ENCODE measurements at regions not wholly inside any gene's neighbourhood (a gene's known extent, or its start where the extent isn't known, plus 50 kb on each side); places are given as distances from the start of the nearest gene placed in this dataset.
A peak's percentile ranks its signal among the peaks of the same experiment; 100 is the strongest.

GRCh38 chr2:120857931-120858330, 122.3 kb downstream of the GLI2 start:
- peaks cover 11% of the 10 kb centered on the region for H3K4me1 Mint-ChIP-seq (ENCODE audit: low read depth, unreplicated experiment)
- peak in 1 of 2 experiments; percentile 15 for DNase-seq
- H3K27me3 Mint-ChIP-seq (ENCODE audit: insufficient read depth, unreplicated experiment): no peaks in the 10 kb centered on the region
- Histone ChIP-seq H3K36me3 (ENCODE audit: control insufficient read depth, insufficient read depth, low read length) (no peaks in the 10 kb centered on the region), H3K4me3 (ENCODE audit: low read depth, low read length) (no peak overlapping the region), H3K27me3 (replicated peaks; ENCODE audit: control insufficient read depth, insufficient read depth, low read length) (no peaks in the 10 kb centered on the region), H3K9me3 (no peaks in the 10 kb centered on the region), H3K4me1 (peaks cover 10% of the 10 kb centered on the region)
- no TSS peak for BruUV-seq (replicated peaks)
- H3K36me3 Mint-ChIP-seq (ENCODE audit: insufficient read depth, unreplicated experiment): no peaks in the 10 kb centered on the region
- CTCF ChIA-PET: interaction anchor here (0.6 kb wide), 1 partner anchor 78 kb away, joined by 3 read pairs; no protein-coding TSS in a partner anchor
- POLR2A ChIA-PET: no interaction called here
- no peak overlapping the region for H3K27ac Mint-ChIP-seq (ENCODE audit: unreplicated experiment)
- no peak for TF ChIP-seq CTCF (IDR thresholded peaks at IDR 0.05; ENCODE audit: insufficient read depth in 1 of 2, low read depth in 1 of 2, low read length in 1 of 2, severe bottlenecking in 1 of 2, unreplicated experiment in 1 of 2)
- no peak overlapping the region for H3K4me3 Mint-ChIP-seq (ENCODE audit: unreplicated experiment)
- intact Hi-C loops (cut with micrococcal nuclease; ENCODE audit: unreplicated experiment): loop anchor here (10.0 kb wide), 1 partner anchor 123 kb away; the partner anchor contains the start of gene GLI2
- H3K9me3 Mint-ChIP-seq (ENCODE audit: unreplicated experiment): no peaks in the 10 kb centered on the region

GRCh38 chr2:120858361-120859106, 122.9 kb downstream of the GLI2 start:
- no peaks in the 10 kb centered on the region for H3K36me3 ChIP-seq (ENCODE audit: control insufficient read depth, insufficient read depth, low read length)
- TF ChIP-seq CTCF (IDR thresholded peaks at IDR 0.05; ENCODE audit: insufficient read depth in 1 of 2, low read depth in 1 of 2, low read length in 1 of 2, severe bottlenecking in 1 of 2, unreplicated experiment in 1 of 2): no peak
- POLR2A ChIA-PET: interaction anchor here (1.1 kb wide), 1 partner anchor 217 kb away, joined by 3 read pairs; no protein-coding TSS in a partner anchor
- H3K4me3 Mint-ChIP-seq (ENCODE audit: unreplicated experiment): no peak overlapping the region
- no peaks in the 10 kb centered on the region for H3K27me3 ChIP-seq (replicated peaks; ENCODE audit: control insufficient read depth, insufficient read depth, low read length)
- no TSS peak for BruUV-seq (replicated peaks)
- CTCF ChIA-PET: interaction anchor here (0.6 kb wide), 1 partner anchor 77 kb away, joined by 3 read pairs; no protein-coding TSS in a partner anchor
- H3K27ac Mint-ChIP-seq (ENCODE audit: unreplicated experiment): no peak overlapping the region
- H3K4me3 ChIP-seq (ENCODE audit: low read depth, low read length): no peak overlapping the region
- peaks cover 12% of the 10 kb centered on the region for H3K4me1 ChIP-seq
- H3K4me1 Mint-ChIP-seq (ENCODE audit: low read depth, unreplicated experiment): peaks cover 11% of the 10 kb centered on the region
- intact Hi-C loops (cut with micrococcal nuclease; ENCODE audit: unreplicated experiment): loop anchor here (10.0 kb wide), 1 partner anchor 124 kb away; the partner anchor contains the start of gene GLI2
- no peaks in the 10 kb centered on the region for H3K9me3 Mint-ChIP-seq (ENCODE audit: unreplicated experiment)
- no peaks in the 10 kb centered on the region for H3K36me3 Mint-ChIP-seq (ENCODE audit: insufficient read depth, unreplicated experiment)
- peak in 1 of 2 experiments; percentile 13 for DNase-seq
- H3K9me3 ChIP-seq: no peaks in the 10 kb centered on the region
- H3K27me3 Mint-ChIP-seq (ENCODE audit: insufficient read depth, unreplicated experiment): no peaks in the 10 kb centered on the region

GRCh38 chr2:120859128-120859527, 123.5 kb downstream of the GLI2 start:
- Histone ChIP-seq H3K36me3 (ENCODE audit: control insufficient read depth, insufficient read depth, low read length) (no peaks in the 10 kb centered on the region), H3K4me3 (ENCODE audit: low read depth, low read length) (no peak overlapping the region), H3K9me3 (no peaks in the 10 kb centered on the region), H3K4me1 (peaks cover 17% of the 10 kb centered on the region), H3K27me3 (replicated peaks; ENCODE audit: control insufficient read depth, insufficient read depth, low read length) (no peaks in the 10 kb centered on the region)
- no peaks in the 10 kb centered on the region for H3K9me3 Mint-ChIP-seq (ENCODE audit: unreplicated experiment)
- no peak for TF ChIP-seq CTCF (IDR thresholded peaks at IDR 0.05; ENCODE audit: insufficient read depth in 1 of 2, low read depth in 1 of 2, low read length in 1 of 2, severe bottlenecking in 1 of 2, unreplicated experiment in 1 of 2)
- DNase-seq: peak in 1 of 2 experiments; percentile 11
- BruUV-seq (replicated peaks): no TSS peak
- CTCF ChIA-PET: no interaction called here
- peaks cover 11% of the 10 kb centered on the region for H3K4me1 Mint-ChIP-seq (ENCODE audit: low read depth, unreplicated experiment)
- H3K27me3 Mint-ChIP-seq (ENCODE audit: insufficient read depth, unreplicated experiment): no peaks in the 10 kb centered on the region
- H3K36me3 Mint-ChIP-seq (ENCODE audit: insufficient read depth, unreplicated experiment): no peaks in the 10 kb centered on the region
- intact Hi-C loops (cut with micrococcal nuclease; ENCODE audit: unreplicated experiment): loop anchor here (10.0 kb wide), 1 partner anchor 124 kb away; the partner anchor contains the start of gene GLI2
- POLR2A ChIA-PET: interaction anchor here (1.1 kb wide), 1 partner anchor 216 kb away, joined by 3 read pairs; no protein-coding TSS in a partner anchor
- no peak overlapping the region for H3K4me3 Mint-ChIP-seq (ENCODE audit: unreplicated experiment)
- H3K27ac Mint-ChIP-seq (ENCODE audit: unreplicated experiment): no peak overlapping the region

Measured in Caco-2 (cell line).